H1 (cell line): ENCODE measurements at regions not wholly inside any gene's neighbourhood (a gene's known extent, or its start where the extent isn't known, plus 50 kb on each side); places are given as distances from the start of the nearest gene placed in this dataset.

Source experiments
- FOSL1 ChIP-seq: IDR thresholded peaks from 2 replicates; pipeline ENCODE4 v1.6.1; 2011; ENCODE audit warnings: mild to moderate bottlenecking, low read depth, low read length, moderate library complexity; ENCODE audit not compliant: insufficient read depth
- NANOG ChIP-seq: IDR thresholded peaks from 2 replicates; pipeline ENCODE4 v1.6.1; 2011; ENCODE audit warnings: low read length, low read depth, mild to moderate bottlenecking, inconsistent platforms; ENCODE audit not compliant: insufficient read depth, poor library complexity, severe bottlenecking
- PHF8 ChIP-seq: fragments of 200-600 bp; sonication (generic); conservative IDR thresholded peaks from 2 replicates; pipeline ENCODE4 v1.7.1; 2012; ENCODE audit warnings: low read depth, mild to moderate bottlenecking, inconsistent platforms, low read length, moderate library complexity
- SP1 ChIP-seq: IDR thresholded peaks from 2 replicates; pipeline ENCODE4 v1.6.1; 2011; ENCODE audit warnings: low read depth, low read length
- TAF1 ChIP-seq: IDR thresholded peaks from 2 replicates; pipeline ENCODE4 v1.6.1; 2011; ENCODE audit warnings: mild to moderate bottlenecking, low read depth, low read length

DNA sequence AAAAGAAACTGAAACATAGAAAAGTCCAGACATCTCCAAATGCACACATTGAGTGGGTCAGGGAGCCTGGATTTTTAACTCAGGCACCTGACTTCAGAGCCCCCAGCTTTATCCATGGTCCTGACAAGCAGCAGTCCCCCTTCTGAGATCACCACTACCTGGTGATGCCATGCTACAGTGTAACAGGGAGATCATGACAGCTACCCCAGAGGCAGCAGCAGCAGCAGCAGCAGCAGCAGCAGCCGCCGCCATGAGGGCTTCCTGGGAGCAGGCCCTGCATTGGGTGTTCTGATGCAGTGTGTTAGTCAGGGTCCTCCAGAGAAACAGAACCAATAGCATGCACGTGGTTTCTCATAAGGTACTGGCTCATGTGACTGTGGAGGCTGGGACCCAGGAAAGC, 198.6 kb upstream of the SALL1 start (continued):
- TF ChIP-seq PHF8 (no peak), FOSL1 (no peak), TAF1 (no peak), NANOG (no peak), SP1 (no peak)
